NCI-H1105 treated with DMSO at 0.1 percent for 48 hours (cell line): ENCODE measurements at regions not wholly inside any gene's neighbourhood (a gene's known extent, or its start where the extent isn't known, plus 50 kb on each side); places are given as distances from the start of the nearest gene placed in this dataset.
A peak's percentile ranks its signal among the peaks of the same experiment; 100 is the strongest.
"Not testable (repeated sequence)": the region's sequence is repeated elsewhere in the genome, so short reads cannot be mapped to it uniquely, and the experiment has no call there.

Source experiments
- DNase-seq: peaks from one replicate; lab custom pipeline; 2025; lab: John Stamatoyannopoulos, UW

GRCh38 chr11:44417731-44418455 lies 108.0 kb upstream of the ALX4 start:
- no peak for DNase-seq

- DNase-seq: no peak
These were observed 108.5 kb upstream of the ALX4 start for GRCh38 chr11:44418456-44418830.

GRCh38 chr11:44421090-44421675 lies 111.2 kb upstream of the ALX4 start:
- DNase-seq: no peak

GRCh38 chr11:44423289-44423688 lies 113.3 kb upstream of the ALX4 start:
- no peak for DNase-seq

- DNase-seq: no peak
These were observed 114.9 kb upstream of the ALX4 start for GRCh38 chr11:44424841-44425240.

- DNase-seq: no peak
These were observed 116.2 kb upstream of the ALX4 start for GRCh38 chr11:44426119-44426518.

- DNase-seq: no peak
These were observed 117.0 kb upstream of the ALX4 start for GRCh38 chr11:44426958-44427357.

- no peak for DNase-seq
These were observed 117.5 kb upstream of the ALX4 start for GRCh38 chr11:44427432-44427831.

- DNase-seq: no peak
These were observed 120.2 kb upstream of the ALX4 start for GRCh38 chr11:44430140-44430539.

- no peak for DNase-seq
These were observed 124.3 kb upstream of the ALX4 start for GRCh38 chr11:44434191-44434590.

- no peak for DNase-seq
These were observed 127.2 kb upstream of the ALX4 start for GRCh38 chr11:44437122-44437521.

- not testable (repeated sequence) for DNase-seq
These were observed 122.4 kb upstream of the CD82 start for GRCh38 chr11:44442893-44443673.

GRCh38 chr11:44443836-44444769 lies 121.4 kb upstream of the CD82 start:
- DNase-seq: no peak

- DNase-seq: no peak
These were observed 120.6 kb upstream of the CD82 start for GRCh38 chr11:44444770-44445321.

- DNase-seq: peak; percentile 56
These were observed 119.7 kb upstream of the CD82 start for GRCh38 chr11:44445500-44446365.

- DNase-seq: no peak
These were observed 119.1 kb upstream of the CD82 start for GRCh38 chr11:44446366-44446762.

GRCh38 chr11:44446996-44447771 lies 118.3 kb upstream of the CD82 start:
- DNase-seq: no peak

- no peak for DNase-seq
These were observed 115.0 kb upstream of the CD82 start for GRCh38 chr11:44450295-44450932.

- no peak for DNase-seq
These were observed 113.8 kb upstream of the CD82 start for GRCh38 chr11:44451706-44452105.
